ENCODE measurements at regions not wholly inside any gene's neighbourhood (a gene's known extent, or its start where the extent isn't known, plus 50 kb on each side); places are given as distances from the start of the nearest gene placed in this dataset.
A peak's percentile ranks its signal among the peaks of the same experiment; 100 is the strongest.

DNA sequence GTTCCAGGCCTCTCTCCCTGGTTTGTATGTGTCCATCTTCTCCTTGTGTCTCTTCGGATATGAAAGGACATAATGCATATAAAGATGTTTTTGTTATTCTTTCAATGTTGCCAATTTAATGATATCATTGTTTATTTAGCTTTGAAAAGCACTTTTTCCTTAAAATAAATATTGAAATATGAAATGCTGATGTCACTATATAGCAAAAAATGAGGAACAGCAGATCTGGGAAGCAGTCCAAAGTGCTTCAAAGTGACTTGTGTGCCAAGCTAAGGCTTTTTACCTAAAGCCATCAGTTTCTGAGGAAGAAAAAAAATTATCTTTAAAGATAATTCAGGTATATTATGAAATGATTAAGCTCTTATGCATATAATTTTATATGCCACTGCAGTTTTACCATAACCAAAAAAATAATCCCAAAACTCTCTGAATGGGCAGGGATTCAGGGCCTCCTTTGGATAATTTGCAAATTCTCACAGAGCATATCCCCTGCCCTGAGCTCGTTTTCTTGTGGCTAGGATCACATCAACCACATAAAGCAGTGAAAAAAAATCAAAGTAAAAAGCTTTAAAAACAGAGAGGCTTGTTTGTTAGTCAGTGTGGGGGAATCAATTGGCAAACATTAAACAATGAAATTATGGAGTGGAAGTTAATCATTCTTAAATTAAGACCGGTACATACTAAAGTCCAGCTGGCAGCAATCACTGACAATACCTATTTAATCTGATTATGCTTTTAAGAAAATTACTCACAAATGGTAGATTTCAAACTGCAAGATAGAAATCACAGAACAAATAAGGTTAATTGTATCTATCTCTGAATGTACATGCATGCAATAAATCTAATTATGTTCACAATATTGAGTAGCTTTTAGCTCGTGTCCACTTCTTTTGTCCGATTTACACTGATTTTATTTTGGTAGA is 1027.9 kb upstream of the ADGRB3 start:
- H3K9me1 ChIP-seq (replicated peaks; ENCODE audit: control insufficient read depth, extremely low read depth, insufficient read depth, low read length) = no peaks in the 10 kb centered on the region
- FAIRE-seq (no peak), DNase-seq (ENCODE audit: low read depth, low spot score) (peak; percentile 46)
- no peak overlapping the region for H3K9ac ChIP-seq (replicated peaks; ENCODE audit: extremely low read depth, insufficient read depth, low read length)
- no peak overlapping the region for H3K4me3 ChIP-seq (replicated peaks in 1 of 3; ENCODE audit: insufficient read depth in 1 of 3, low read depth in 1 of 3, low read length in 3 of 3)
- intact Hi-C loops (cut with micrococcal nuclease) = no loop called here
- H3K9me3 ChIP-seq (replicated peaks; ENCODE audit: control insufficient read depth, insufficient read depth, low read length) = no peaks in the 10 kb centered on the region
- ChIA-PET POLR2A (no interaction called here), CTCF (interaction anchor here (0.9 to 1.1 kb wide), 2 partner anchors 9 to 23 kb away, joined by 3 read pairs; no protein-coding TSS in a partner anchor)
- no peak overlapping the region for H3K27ac ChIP-seq (ENCODE audit: insufficient read depth, low read depth, low read length)
- BruUV-seq (replicated peaks) = no TSS peak
- no peaks in the 10 kb centered on the region for H4K20me1 ChIP-seq (replicated peaks; ENCODE audit: control insufficient read depth, extremely low read depth, insufficient read depth, low read length)
- TF ChIP-seq EZH2 (IDR thresholded peaks at IDR 0.05; ENCODE audit: borderline replicate concordance, low read depth, low read length, severe bottlenecking) (no peak), FOS (IDR thresholded peaks at IDR 0.05; ENCODE audit: borderline replicate concordance, insufficient read depth, low read length) (no peak), POLR2A (IDR thresholded peaks at IDR 0.05; ENCODE audit: low read depth, low read length) (no peak), GATA2 (IDR thresholded peaks at IDR 0.05; ENCODE audit: insufficient read depth, insufficient read length, low read depth, low read length) (no peak), JUN (IDR thresholded peaks at IDR 0.05; ENCODE audit: borderline replicate concordance, insufficient read depth, insufficient read length, low read depth) (no peak), POLR2AphosphoS5 (IDR thresholded peaks at IDR 0.05; ENCODE audit: insufficient read depth, low read depth, low read length) (no peak), MYC (IDR thresholded peaks at IDR 0.05; ENCODE audit: low read depth, low read length) (no peak)
- TF ChIP-seq, protein P1, sequence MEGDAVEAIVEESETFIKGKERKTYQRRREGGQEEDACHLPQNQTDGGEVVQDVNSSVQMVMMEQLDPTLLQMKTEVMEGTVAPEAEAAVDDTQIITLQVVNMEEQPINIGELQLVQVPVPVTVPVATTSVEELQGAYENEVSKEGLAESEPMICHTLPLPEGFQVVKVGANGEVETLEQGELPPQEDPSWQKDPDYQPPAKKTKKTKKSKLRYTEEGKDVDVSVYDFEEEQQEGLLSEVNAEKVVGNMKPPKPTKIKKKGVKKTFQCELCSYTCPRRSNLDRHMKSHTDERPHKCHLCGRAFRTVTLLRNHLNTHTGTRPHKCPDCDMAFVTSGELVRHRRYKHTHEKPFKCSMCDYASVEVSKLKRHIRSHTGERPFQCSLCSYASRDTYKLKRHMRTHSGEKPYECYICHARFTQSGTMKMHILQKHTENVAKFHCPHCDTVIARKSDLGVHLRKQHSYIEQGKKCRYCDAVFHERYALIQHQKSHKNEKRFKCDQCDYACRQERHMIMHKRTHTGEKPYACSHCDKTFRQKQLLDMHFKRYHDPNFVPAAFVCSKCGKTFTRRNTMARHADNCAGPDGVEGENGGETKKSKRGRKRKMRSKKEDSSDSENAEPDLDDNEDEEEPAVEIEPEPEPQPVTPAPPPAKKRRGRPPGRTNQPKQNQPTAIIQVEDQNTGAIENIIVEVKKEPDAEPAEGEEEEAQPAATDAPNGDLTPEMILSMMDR (IDR thresholded peaks at IDR 0.05; ENCODE audit: extremely low read depth in 1 of 2, insufficient read depth in 1 of 2, low read depth in 1 of 2, low read length in 2 of 2) = no peak
- TF ChIP-seq, protein P2, sequence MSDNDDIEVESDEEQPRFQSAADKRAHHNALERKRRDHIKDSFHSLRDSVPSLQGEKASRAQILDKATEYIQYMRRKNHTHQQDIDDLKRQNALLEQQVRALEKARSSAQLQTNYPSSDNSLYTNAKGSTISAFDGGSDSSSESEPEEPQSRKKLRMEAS (IDR thresholded peaks at IDR 0.05; ENCODE audit: insufficient read depth, insufficient read length) = no peak
- H3K27me3 ChIP-seq (ENCODE audit: control insufficient read depth in 2 of 2, insufficient read depth in 2 of 2, low read length in 2 of 2) = no peaks in the 10 kb centered on the region
- H3K4me1 ChIP-seq (ENCODE audit: control insufficient read depth, extremely low read depth, insufficient read depth, low read length) = no peaks in the 10 kb centered on the region
- dilution Hi-C loops (cut with MboI; ENCODE audit: extremely low pct_ligation_motif_present, low sequenced_read_pairs) = no loop called here
- H2AFZ ChIP-seq (ENCODE audit: low read depth, low read length) = no peak overlapping the region
- no peaks in the 10 kb centered on the region for H3K79me2 ChIP-seq (ENCODE audit: control insufficient read depth, insufficient read depth, low read length)
- H3K4me2 ChIP-seq (ENCODE audit: insufficient read depth, low read length) = no peak overlapping the region
- H3K36me3 ChIP-seq (ENCODE audit: control insufficient read depth in 2 of 2, extremely low read depth in 1 of 2, insufficient read depth in 2 of 2, low read length in 2 of 2) = no peaks in the 10 kb centered on the region

Measured in endothelial cell of umbilical vein (primary cell).